ENCODE measurements at regions not wholly inside any gene's neighbourhood (a gene's known extent, or its start where the extent isn't known, plus 50 kb on each side); places are given as distances from the start of the nearest gene placed in this dataset.
"Not testable (repeated sequence)": the region's sequence is repeated elsewhere in the genome, so short reads cannot be mapped to it uniquely, and the experiment has no call there.

DNA sequence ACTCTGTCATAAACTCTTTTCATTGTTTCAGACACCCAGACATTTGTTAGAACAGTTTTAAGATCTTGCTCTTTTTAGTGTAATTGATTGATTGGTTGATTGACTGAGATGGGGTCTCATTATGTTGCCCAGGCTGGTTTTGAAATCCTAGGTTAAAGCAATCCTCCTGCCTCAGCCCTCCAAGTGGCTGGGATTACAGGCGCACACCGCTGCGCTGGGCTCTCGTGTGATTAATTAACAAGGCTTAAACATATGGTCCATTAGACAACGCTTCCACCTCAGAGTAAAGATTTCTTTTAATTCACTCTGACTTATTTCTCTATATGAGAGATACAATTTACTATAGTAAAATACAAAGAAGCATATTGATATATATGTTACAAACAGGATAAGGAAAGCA lies 114.0 kb upstream of the C2CD4B start:
- Mint-ChIP-seq H3K36me3 (ENCODE audit: low read depth) (no peaks in the 10 kb centered on the region), H3K4me1 (no peaks in the 10 kb centered on the region), H3K4me3 (no peak overlapping the region), H3K9me3 (no peaks in the 10 kb centered on the region), H3K27me3 (ENCODE audit: insufficient read depth) (no peaks in the 10 kb centered on the region), H3K27ac (no peak overlapping the region)
- no peak overlapping the region for H3K27ac ChIP-seq (ENCODE audit: low read depth, low read length)
- H3K9ac ChIP-seq (ENCODE audit: extremely low read depth, low read length, poor library complexity, severe bottlenecking) = no peak overlapping the region
- no peak for DNase-seq
- WGBS, 2 experiments (ENCODE audit: insufficient coverage in 1 of 2, insufficient read length in 1 of 2) = 100% methylated on average over 5 of the region's 5 CpGs; no CpG with 5 or more reads in 1 of the 2 experiments
- TF ChIP-seq, protein P1, sequence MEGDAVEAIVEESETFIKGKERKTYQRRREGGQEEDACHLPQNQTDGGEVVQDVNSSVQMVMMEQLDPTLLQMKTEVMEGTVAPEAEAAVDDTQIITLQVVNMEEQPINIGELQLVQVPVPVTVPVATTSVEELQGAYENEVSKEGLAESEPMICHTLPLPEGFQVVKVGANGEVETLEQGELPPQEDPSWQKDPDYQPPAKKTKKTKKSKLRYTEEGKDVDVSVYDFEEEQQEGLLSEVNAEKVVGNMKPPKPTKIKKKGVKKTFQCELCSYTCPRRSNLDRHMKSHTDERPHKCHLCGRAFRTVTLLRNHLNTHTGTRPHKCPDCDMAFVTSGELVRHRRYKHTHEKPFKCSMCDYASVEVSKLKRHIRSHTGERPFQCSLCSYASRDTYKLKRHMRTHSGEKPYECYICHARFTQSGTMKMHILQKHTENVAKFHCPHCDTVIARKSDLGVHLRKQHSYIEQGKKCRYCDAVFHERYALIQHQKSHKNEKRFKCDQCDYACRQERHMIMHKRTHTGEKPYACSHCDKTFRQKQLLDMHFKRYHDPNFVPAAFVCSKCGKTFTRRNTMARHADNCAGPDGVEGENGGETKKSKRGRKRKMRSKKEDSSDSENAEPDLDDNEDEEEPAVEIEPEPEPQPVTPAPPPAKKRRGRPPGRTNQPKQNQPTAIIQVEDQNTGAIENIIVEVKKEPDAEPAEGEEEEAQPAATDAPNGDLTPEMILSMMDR (conservative IDR thresholded peaks at IDR 0.05) = no peak
- no peaks in the 10 kb centered on the region for H3K27me3 ChIP-seq (ENCODE audit: control insufficient read depth, insufficient read depth, low read length, poor library complexity, severe bottlenecking)
- H3K9me3 ChIP-seq (ENCODE audit: control insufficient read depth, low read length) = no peaks in the 10 kb centered on the region
- no peaks in the 10 kb centered on the region for H3K36me3 ChIP-seq (ENCODE audit: control insufficient read depth, insufficient read depth, low read length)
- H3K4me3 ChIP-seq (ENCODE audit: low read length) = no peak overlapping the region
- H3K4me1 ChIP-seq (ENCODE audit: control insufficient read depth, insufficient read depth, low read length) = no peaks in the 10 kb centered on the region

- no peak for DNase-seq
- Histone ChIP-seq H3K27ac (ENCODE audit: low read depth, low read length) (no peak overlapping the region), H3K4me3 (ENCODE audit: low read length) (no peak overlapping the region), H3K9me3 (ENCODE audit: control insufficient read depth, low read length) (no peaks in the 10 kb centered on the region), H3K36me3 (ENCODE audit: control insufficient read depth, insufficient read depth, low read length) (no peaks in the 10 kb centered on the region), H3K4me1 (ENCODE audit: control insufficient read depth, insufficient read depth, low read length) (no peaks in the 10 kb centered on the region), H3K9ac (ENCODE audit: extremely low read depth, low read length, poor library complexity, severe bottlenecking) (no peak overlapping the region), H3K27me3 (ENCODE audit: control insufficient read depth, insufficient read depth, low read length, poor library complexity, severe bottlenecking) (no peaks in the 10 kb centered on the region)
- H3K4me3 Mint-ChIP-seq = no peak overlapping the region
- no peaks in the 10 kb centered on the region for H3K9me3 Mint-ChIP-seq
- H3K27ac Mint-ChIP-seq = no peak overlapping the region
- TF ChIP-seq, protein P1 (conservative IDR thresholded peaks at IDR 0.05) = no peak
- no peaks in the 10 kb centered on the region for H3K4me1 Mint-ChIP-seq
- no peaks in the 10 kb centered on the region for H3K27me3 Mint-ChIP-seq (ENCODE audit: insufficient read depth)
- H3K36me3 Mint-ChIP-seq (ENCODE audit: low read depth) = no peaks in the 10 kb centered on the region
- 88 to 95% methylated on average over 4 to 5 of the region's 5 CpGs for WGBS, 2 experiments (ENCODE audit: insufficient coverage in 1 of 2, insufficient read length in 1 of 2)
These were observed 115.5 kb upstream of the C2CD4B start for GRCh38 chr15:62280625-62281024.

DNA sequence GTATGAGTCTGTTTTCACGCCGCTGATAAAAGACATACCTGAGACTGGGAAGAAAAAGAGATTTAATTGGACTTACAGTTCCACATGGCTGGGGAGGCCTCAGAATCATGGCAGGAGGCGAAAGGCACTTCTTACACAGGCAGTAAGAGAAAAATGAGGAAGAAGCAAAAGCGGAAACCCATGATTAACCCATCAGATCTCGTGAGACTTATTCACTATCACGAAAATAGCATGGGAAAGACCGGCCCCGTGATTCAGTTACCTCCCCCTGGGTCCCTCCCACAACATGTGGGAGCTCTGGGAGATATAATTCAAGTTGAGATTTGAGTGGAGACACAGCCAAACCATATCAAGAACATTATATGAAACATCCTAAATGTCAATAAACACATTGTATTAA lies 116.7 kb upstream of the C2CD4B start:
- not testable (repeated sequence) for H3K4me1 Mint-ChIP-seq; H3K4me3 Mint-ChIP-seq; H3K4me1 ChIP-seq (ENCODE audit: control insufficient read depth, insufficient read depth, low read length); H3K27ac Mint-ChIP-seq; H3K4me3 ChIP-seq (ENCODE audit: low read length); H3K27ac ChIP-seq (ENCODE audit: low read depth, low read length); DNase-seq; H3K9ac ChIP-seq (ENCODE audit: extremely low read depth, low read length, poor library complexity, severe bottlenecking); H3K9me3 ChIP-seq (ENCODE audit: control insufficient read depth, low read length); H3K27me3 ChIP-seq (ENCODE audit: control insufficient read depth, insufficient read depth, low read length, poor library complexity, severe bottlenecking); H3K27me3 Mint-ChIP-seq (ENCODE audit: insufficient read depth); H3K9me3 Mint-ChIP-seq; H3K36me3 Mint-ChIP-seq (ENCODE audit: low read depth); H3K36me3 ChIP-seq (ENCODE audit: control insufficient read depth, insufficient read depth, low read length)
- WGBS, 2 experiments (ENCODE audit: insufficient coverage in 1 of 2, insufficient read length in 1 of 2) = 88 to 95% methylated on average over 4 to 8 of the region's 8 CpGs

Data from endodermal cell (in vitro differentiated cells).